ENCODE measurements at regions not wholly inside any gene's neighbourhood (a gene's known extent, or its start where the extent isn't known, plus 50 kb on each side); places are given as distances from the start of the nearest gene placed in this dataset.
A peak's percentile ranks its signal among the peaks of the same experiment; 100 is the strongest.
"Not testable (repeated sequence)": the region's sequence is repeated elsewhere in the genome, so short reads cannot be mapped to it uniquely, and the experiment has no call there.

DNA sequence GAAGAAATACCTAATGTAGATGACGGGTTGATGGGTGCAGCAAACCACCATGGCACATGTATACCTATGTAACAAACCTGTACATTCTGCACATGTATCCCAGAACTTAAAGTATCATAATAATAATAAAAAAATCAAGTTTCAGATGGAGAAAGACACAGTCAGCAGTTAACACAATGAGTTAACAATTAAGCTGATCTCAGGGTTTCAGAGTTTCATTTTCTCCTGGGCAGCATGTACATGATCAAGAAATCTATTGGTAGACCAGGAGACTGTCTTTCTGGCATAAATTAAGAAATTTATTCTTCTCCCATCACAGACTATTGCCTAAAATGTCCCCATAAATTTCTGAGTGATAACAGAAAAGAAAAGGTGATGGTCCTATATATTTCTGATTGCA lies 155.3 kb downstream of the RAD51AP2 start:
- no peak for DNase-seq

DNA sequence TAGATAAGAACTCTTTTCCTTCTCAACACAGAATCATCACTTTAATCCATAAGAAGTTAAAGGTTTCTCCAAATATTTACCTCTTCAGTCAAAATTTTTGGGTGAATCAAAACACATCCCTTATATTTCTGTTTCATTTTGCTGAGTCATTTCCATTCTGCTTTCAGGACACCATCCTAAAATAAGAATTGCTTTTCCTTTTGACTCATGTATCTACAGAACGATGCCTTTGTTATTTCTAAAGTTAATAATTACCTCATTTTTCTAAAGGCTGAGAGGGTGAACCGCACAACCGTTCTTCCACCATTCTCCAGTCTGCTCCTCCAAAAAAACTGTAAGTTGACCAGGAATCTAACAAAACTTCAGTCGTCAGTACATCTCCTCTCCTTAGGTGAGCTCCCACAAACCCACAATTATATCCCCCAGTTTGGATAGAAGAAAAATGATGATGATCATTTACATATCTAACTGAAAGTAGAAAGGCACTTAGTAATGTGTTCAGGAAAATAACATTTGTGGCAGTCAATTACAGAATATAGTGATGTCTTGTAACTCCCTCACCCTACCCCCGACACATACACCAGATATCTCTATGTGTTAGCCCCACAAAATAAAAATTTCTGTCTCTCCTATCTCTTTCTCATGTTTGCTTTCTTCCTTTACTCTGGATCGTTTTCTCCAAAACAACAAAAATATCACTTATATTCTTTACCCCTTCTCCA lies 162.5 kb downstream of the RAD51AP2 start:
- no peak for DNase-seq

DNA sequence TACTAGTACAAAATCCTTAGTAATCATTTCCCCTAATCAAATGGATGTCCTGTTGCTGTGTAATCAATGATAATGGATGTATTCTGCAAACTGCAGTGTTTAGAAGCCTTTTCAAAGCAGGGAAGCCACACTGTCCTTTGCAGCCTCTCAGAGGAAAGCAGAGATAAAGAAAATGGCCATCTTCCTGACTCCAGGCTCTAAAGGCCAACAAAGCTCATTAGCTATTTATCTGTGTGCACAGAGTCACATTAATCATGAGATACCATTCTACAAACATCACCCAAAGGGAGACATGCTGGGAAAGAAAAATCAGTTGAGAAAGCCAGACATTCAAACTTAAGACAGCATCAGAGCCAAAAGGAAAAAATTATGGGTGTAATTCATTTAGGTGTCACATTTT lies 165.0 kb downstream of the RAD51AP2 start:
- DNase-seq = no peak

DNA sequence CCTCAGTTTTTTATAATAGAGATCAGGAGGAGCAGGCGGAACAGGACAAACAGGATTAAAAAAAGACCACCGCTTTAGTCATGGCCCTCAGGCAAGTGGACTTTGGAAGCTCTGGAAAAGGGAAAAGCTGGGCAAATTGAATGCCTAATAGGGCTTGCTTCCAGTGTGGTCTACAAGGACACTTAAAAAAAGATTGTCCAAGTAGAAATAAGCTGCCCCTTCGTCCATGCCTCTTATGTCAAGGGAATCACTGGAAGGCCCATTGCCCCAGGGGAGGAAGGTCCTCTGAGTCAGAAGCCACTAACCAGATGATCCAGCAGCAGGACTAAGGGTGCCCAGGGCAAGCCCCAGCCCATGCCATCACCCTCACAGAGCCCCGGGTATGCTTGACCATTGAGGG lies 175.5 kb downstream of the RAD51AP2 start:
- DNase-seq = not testable (repeated sequence)

DNA sequence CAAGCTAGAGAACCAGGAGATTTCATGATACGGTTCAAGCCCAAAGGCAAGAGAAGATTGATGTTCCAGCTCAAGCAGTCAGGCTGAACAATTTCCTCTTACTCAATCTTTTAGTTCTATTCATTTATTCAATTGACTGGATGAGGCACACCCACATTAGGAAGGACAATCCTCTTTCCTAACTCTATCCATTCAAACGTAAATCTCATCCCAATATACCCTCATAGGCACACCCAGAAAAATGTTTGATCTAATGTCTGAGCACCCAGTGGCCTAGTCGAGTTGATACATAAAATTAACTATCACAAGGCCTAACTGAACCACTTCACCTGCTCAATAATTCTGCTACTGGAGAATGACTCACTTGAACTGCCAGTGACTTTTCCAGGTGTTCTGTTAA lies 180.7 kb downstream of the RAD51AP2 start:
- DNase-seq = no peak

DNA sequence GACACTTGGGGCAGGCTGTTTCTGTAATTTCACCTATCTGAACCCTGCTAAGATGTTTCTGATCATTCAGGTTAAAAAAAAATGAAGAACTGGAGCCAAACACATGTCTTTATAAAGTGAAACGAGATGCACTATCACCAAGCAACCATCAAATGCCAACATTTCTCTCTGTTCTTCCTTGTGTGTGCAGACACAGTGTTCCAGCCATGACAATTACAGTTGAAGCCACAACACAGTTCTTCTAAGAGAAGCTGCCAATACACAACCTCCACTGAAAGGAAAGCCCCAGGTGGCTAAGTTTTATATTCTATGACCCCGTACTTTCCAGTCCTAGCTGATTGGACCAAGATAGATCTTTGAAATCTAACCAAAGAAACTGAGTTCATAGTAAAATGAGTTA lies 181.8 kb downstream of the RAD51AP2 start:
- DNase-seq = no peak

DNA sequence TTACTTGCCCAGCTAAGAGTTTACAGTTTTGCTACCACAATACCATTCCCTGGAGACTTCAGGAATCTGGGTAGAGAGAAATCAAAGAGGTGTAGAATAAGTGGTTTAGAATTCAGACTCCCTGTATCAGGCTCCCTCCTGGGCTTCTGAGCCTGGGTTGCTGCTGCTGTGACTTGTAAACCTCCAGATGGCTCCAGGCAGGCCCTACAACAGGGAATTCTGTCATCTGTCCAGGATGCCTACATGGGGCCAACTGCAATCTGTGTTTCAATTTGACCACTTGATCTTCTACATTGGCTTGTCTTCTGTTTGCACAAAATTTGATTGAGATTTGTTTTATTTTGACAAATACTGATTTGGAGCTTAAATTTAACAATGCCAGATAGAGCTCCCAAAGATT lies 183.9 kb downstream of the RAD51AP2 start:
- no peak for DNase-seq

DNA sequence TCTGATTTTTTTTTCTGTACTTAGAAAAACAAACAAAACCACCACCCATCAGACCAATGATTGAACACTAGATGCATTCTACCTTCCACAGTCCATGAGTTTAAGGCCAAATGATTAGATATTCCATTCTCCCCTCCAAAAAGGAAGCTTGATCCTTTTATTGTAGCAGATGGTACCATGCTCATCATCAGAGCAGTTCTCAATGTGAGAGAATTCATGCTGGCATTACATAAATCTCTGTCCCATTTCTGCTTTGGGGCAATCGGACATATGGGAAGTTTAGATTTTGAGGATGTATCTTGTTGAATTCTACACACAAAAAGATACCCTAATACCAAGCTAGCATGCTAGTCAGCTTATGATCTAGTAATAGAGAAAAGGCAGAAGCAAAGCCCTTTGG lies 186.6 kb downstream of the RAD51AP2 start:
- no peak for DNase-seq

DNA sequence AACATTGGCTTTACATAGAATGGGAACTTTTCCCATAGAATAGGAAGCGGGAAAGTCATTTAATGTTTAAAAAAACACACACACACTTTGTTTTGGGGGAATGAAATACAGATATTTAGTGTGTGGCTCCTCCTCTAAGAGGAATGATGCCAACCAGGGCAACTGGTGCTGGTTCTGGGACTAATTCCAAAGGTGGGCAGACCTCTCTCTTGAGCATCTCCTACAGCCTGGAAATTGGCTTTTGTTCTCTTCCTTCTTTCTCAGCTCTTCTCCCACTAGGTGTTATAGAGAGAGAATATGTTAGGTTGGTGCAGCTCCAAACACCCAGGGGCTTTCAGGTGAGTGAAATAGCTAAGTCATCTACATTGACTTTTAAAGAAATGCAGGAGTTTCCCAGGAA lies 190.1 kb downstream of the RAD51AP2 start:
- DNase-seq = no peak

DNA sequence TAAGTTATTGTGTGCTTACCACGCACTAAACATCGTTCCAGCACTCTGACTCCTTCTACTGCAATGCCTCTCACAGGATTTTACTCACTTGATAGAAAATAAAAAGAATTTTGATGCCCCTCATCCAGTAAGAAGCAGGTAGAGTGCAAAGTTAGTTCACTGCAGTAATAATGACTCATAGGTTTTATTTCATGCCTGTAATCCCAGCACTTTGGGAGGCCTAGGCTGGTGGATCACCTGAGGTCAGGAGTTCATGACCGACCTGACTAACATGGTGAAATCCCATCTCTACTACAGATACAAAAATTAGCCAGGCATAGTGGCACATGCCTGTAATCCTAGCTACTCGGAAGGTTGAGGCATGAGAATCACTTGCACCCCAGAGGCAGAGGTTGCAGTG lies 190.6 kb downstream of the RAD51AP2 start:
- no peak for DNase-seq

DNA sequence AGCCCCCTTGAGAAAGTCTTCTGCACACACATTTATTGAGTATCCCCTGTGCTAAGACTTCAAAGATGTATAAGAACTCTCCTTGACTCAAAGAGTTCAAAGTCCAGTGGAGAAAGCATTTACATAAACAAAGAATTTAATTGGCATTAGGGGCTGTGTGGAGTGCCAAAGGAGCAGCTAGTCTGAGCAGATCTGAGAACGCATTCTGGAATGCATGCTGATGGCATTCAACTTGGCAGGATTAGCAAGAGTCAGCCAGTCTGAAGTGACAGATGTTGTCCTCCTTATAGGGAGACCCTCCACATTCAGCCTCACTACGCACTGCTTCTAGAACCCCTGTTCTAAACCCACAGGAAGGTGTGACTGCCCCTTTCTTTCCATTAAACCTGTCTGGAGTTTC lies 191.5 kb downstream of the RAD51AP2 start:
- DNase-seq = no peak

DNA sequence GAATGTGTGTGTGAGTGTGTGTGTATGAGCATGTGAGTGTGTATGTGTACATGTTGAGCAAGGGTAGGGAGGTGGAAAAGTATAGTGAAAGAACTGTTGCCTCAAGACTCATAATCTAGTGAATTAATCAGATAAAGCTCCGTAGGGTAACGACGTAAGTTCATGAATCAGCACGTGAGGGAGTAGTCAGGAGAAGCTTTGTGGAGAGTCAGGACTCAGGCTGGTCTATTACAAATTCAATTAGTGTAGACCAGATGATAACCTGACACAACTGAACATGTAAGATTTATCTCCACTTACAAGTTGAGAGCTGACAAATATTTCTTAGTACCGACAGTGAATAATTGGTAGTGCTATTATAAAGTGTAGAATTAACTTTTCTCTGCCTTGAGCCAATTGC lies 194.5 kb downstream of the RAD51AP2 start:
- no peak for DNase-seq

DNA sequence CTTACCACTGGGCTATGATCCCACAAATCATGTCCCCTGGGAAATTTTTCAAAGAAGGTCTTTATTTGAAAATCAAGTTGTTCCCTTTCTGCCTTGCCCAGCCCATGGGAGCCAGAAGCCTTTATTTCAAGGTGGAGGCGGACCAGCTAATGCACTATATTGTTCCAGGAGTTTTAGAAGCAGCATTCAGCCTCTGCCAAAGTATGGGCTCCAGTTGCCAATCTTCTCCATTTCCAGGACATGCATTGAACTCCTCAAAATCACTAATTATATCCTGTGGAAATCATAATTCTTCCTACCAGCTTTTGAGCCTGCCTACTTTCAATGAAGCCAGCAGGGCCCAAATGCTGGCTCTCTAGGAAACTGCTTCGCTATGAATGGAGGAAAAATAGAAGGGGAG lies 195.8 kb downstream of the RAD51AP2 start:
- DNase-seq = no peak

DNA sequence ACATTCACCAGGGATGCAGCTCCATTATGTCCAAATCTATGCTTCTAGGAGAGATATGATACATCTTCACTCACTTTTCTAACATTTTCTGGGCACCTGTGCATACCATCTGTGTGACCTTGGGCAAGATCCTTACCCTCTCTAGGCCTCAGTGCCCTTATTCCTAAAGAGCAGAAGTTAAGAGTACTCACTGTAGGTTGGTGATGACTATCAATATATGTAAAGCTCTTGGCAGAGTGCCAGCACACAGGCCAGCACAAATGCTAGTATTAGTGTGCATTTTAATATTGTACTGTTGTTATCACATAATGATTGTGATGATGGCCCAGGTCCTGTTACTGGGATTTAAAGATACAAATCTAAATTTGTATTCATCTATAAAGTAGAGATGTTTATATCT lies 199.2 kb downstream of the RAD51AP2 start:
- DNase-seq = no peak

DNA sequence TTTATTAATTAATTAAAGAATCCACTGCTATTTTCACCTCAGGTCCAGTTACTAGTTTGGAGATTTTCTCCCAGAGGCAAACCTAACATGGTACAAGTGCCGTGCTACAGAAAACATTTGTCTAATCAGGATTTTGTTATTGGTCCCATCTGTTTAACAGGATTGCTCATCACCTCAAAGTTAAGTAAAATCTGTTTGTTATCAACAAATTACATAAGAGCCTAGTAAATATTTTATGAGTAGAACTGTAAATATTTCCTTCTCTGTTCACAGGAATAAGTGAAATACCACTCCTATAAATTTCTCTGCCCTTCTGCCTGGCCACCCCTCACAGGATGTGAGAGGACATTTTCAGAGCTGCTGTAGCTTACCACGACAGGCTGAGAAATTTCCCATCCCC lies 200.2 kb downstream of the RAD51AP2 start:
- no peak for DNase-seq

DNA sequence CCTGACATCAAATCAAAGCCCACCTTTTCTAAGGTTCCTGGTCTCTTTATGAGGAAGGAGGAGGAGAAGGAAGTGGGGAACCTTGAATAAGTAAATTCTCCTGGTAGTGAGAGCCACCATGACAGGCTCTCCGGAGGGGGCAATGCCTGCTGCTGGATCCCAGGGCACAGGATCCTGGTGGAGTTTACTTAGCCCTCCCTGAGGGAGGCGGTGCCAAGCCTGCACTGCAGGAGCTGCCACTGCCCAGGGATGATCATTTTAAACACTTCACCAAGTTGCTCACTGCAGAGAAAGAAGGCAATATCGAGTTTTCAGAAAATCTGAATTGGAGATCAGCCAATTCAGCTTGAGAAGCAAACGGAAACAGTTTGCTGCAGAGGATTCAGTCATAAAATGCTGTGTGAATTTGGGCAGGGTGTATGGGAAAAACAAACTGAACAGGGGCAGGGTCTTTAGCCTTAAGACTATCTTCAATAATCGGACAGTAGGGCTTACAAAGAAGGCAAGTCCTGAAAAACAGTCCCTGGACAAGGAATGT lies 200.7 kb downstream of the RAD51AP2 start:
- no peak for DNase-seq

DNA sequence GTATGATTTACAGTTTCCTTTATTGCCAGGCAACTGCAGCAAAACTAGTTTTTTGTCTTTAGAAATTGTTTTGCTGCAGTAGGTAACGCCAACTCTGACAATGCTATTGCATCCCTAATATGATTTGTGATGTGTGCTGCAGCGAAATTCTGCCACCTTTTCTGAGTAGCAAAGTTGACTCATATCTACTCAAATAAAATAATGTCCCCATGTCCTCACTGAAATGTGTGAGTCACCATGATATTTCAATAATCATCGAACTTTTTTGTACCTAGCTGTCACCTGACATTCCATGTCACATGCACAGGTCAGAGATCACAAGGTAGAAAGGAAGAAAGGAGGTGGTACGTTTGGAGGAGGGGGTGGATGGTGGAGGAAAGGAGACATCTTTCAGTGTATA lies 205.0 kb downstream of the RAD51AP2 start:
- DNase-seq = no peak

DNA sequence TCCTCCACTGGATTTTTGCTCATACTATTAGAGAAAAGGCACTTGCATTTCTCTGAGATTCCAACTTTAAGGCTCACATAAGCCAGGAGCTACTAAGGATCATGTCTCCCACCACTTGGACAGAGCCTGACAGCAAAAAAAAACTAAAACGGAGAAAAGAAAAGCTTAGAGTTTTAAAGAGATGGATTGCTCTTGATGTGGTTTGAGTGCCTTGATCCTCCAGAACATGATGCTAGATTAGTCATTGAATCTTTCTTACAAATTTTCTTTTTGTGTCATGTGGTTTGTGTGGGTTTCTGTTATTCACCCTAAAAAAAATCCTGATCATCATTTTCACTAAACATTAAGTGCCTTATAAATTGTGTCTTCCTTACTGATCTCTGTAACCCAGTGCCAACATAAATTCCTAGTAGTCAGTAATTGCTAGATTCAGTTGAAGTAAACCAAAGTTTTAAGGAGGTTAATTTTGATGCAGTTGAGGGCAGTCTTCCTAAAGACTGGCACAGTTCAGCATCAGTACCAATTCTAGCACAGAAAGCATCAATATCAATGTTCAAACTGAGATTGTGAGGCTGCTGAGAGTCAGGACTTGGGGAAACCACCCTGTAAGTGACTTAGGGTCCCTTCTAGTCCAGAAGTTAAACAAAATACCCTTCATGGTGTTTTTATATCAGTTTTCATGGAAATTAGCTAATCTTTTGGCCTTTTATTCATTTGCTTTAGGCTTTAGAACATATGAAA lies 206.3 kb downstream of the RAD51AP2 start:
- DNase-seq = no peak

DNA sequence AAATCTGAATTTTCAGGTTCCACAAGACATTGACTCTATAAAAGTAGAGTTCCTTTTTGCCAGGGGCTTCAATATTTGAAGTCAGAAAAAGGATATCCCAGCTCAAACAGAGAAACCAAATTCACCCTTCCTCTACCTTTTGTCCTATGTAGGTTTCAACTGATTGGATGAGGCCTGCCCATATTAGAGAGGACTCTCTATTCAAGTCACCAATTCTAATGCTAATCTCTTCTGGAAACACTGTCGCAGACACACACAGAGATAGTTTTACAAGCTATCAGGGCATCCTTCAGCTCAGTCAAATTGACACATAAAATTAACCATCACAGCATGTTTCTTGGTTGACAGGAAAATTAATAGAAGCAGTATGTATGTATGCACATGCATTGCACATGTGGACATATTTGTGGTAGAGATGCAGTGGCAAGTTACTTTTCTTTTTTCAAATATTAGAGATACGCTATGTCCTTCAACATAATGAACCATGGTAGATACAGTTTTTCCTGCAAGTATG lies 207.1 kb downstream of the RAD51AP2 start:
- DNase-seq = no peak

DNA sequence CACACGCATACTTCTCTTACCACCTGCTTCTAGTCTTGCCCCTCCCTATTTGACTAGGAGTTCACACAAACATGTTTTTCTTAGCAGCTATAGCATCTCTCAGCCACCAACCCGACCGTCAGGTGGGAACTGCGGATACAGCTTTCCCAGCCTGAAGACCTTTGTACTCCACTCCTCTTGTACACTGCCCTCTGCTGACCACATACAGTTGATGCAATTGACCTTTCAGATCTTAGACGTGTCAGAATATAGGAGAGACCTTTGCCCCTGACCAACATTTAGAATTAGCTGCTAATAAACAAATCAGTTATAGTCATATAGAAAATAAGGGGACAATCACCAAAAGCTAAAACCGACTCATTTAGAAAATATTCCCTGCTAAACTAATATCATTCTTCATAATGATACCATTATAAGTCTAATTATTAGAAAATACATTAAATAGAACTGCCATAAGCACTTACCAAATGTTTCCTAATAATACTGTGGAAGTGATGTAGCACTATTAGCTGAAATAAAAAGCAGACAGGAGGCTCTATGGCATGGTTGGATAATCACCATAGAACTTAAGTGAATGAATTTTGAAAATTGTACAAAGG lies 208.4 kb downstream of the RAD51AP2 start:
- DNase-seq = peak; percentile 58

DNA sequence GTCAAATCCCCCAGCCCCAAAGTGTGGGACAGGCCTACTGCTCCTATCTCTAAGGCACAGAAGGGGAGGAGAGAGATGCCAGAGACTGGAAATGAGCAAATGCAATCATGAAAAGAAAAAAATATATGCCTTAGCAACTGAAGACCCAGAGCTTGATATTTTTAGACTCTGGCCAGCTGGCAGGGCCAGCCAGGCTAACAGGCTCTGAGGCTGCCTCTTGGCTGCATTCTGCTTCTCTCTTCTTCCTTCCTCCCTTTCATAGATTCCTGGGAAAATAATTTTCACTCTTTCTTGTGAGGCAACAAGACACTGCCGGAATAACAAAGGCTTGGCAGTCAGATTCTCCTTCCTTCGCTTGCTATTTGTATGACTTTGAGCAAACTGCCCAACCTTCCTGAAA lies 209.1 kb downstream of the RAD51AP2 start:
- no peak for DNase-seq

DNA sequence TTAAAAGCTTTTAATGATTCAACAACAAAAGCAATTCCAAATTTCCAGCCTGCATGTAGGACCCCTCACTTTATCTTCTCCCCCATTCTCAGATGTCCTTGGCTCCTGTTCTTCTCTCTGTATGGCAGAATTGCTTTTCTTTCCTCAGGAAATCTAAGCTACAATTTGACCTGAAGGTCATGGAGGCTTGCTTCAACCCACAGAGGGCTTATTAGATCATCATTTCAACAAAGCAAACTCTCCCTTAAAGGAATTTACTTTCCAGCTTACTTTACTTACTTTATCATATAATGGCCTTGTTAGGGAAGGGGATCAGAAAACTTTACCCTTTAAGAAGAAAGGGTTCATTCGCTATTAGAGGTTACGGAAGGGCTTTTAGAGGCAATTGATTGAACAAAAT lies 211.5 kb downstream of the RAD51AP2 start:
- DNase-seq = no peak

DNA sequence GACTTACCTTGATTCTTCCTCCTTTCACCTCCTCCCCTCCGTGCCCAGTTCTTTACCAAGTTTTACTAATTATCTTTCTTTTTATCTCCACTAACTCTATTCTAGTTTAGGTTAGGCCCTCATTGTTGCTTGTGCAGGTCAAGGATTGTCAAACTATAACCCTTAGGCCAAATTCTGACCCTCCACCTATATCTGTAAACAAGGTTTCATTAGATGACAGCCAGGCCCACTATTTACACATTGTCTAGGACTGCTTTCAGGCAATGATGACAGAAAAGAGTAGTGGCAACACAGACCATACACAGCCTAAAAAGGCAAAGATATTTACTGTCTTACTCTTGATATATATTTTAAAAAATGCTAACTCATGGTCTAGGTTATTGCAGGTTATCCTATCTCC lies 212.0 kb downstream of the RAD51AP2 start:
- DNase-seq = no peak

DNA sequence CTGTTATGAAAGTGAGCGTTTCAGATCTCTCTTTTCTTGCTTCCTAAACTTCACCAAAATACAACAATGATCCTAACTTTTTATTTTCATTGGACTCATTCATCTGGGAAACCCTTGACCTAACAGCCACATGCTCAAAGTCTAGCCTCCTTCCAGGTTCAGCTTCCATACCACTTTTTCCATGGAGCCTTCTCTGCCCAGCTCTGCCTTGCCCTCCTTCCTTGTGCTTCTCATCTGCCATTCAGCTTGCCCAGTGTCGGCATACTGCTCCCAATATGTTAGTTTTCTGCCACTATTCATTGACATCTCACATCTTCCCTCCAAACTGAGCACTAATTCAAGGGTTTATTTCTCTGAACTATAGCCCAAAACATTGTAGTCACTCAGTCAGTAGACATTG lies 214.7 kb downstream of the RAD51AP2 start:
- DNase-seq = no peak

Data from dermis blood vessel endothelial cell (primary cell).